ENCODE measurements at regions not wholly inside any gene's neighbourhood (a gene's known extent, or its start where the extent isn't known, plus 50 kb on each side); places are given as distances from the start of the nearest gene placed in this dataset.

- TF ChIP-seq CTCF (IDR thresholded peaks at IDR 0.05) (no peak), POLR2A (IDR thresholded peaks at IDR 0.05) (no peak)
Observed at GRCh38 chr1:17883662-17884395, 128.7 kb downstream of the ACTL8 start.
